Tibial nerve (tissue), 4 donors: ENCODE measurements at regions not wholly inside any gene's neighbourhood (a gene's known extent, or its start where the extent isn't known, plus 50 kb on each side); places are given as distances from the start of the nearest gene placed in this dataset.

Source experiments
- CTCF ChIP-seq, 5 experiments: fragments of 200-600 bp in 3 of 5; fragments of 450-650 bp in 2 of 5; sonication (generic) in 3 of 5; IDR thresholded peaks; one replicate each; pipeline ENCODE4 v1.5.1; 2016 to 2019; ENCODE audit warnings: antibody characterized with exemption in 5 of 5, mild to moderate bottlenecking in 3 of 5, moderate library complexity in 2 of 5
- EP300 ChIP-seq, 2 donors: sonication (generic); formaldehyde crosslinking; IDR thresholded peaks; one replicate each; pipeline ENCODE4 v1.6.1; 2017; ENCODE audit warnings: antibody characterized with exemption in 2 of 2, mild to moderate bottlenecking in 1 of 2
- POLR2A ChIP-seq, 2 donors: fragments of 450-650 bp; IDR thresholded peaks; one replicate each; pipeline ENCODE4 v1.6.1; 2017; ENCODE audit warnings: antibody characterized with exemption in 2 of 2, mild to moderate bottlenecking in 2 of 2, moderate library complexity in 2 of 2

GRCh38 chr18:6571239-6571602, 156.5 kb upstream of the L3MBTL4 start:
- TF ChIP-seq CTCF (IDR thresholded peaks at IDR 0.05) = no peak
- TF ChIP-seq POLR2A (IDR thresholded peaks at IDR 0.05) = no peak
- no peak for TF ChIP-seq EP300 (IDR thresholded peaks at IDR 0.05)
